ENCODE measurements at regions not wholly inside any gene's neighbourhood (a gene's known extent, or its start where the extent isn't known, plus 50 kb on each side); places are given as distances from the start of the nearest gene placed in this dataset.

DNA sequence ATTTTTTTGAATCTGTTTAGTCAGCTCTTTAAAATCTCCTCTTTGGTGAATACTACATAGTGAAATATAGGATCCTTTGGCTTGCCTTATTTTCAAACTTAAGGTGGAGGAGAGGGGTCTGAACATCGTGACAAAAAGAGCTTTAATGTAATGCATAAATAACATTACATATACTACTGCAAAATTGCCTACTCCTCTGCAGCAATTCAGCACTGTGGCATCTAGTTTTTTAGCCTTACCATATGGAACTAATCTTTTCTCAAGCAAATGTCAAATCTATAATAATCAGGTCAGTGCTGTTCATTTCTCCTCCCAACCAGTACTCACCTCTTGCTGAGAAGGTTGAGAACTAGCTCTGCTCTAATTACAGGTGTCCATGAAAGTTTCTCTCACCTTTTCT is 394.0 kb upstream of the CDIN1 start:
- intact Hi-C loops (cut with micrococcal nuclease) (no loop called here), in situ Hi-C loops (cut with MboI) (no loop called here)
- H3K9me3 ChIP-seq (replicated peaks; ENCODE audit: control insufficient read depth, insufficient read depth, low read depth, low read length) = no peaks in the 10 kb centered on the region
- FAIRE-seq (no peak), ATAC-seq (no peak), DNase-seq (ENCODE audit: extremely low read depth in 1 of 4, low spot score in 3 of 4) (no peak)
- WGBS (ENCODE audit: insufficient coverage, low coverage, missing lambda C conversion rate) = 0% methylated on average over 1 of the region's 1 CpG
- no peak overlapping the region for H3K4me3 ChIP-seq
- H3K27me3 ChIP-seq (ENCODE audit: control insufficient read depth in 2 of 2, insufficient read depth in 2 of 2, low read length in 2 of 2) = no peaks in the 10 kb centered on the region
- no peak overlapping the region for H2AFZ ChIP-seq (ENCODE audit: low read depth, low read length)
- H3K27ac ChIP-seq (ENCODE audit: extremely low read depth, low read depth, low read length) = no peak overlapping the region
- no peak overlapping the region for H3K4me2 ChIP-seq (ENCODE audit: insufficient read depth, low read length)
- ChIA-PET POLR2A (interaction anchor here (1.1 kb wide), 1 partner anchor 10 kb away, joined by 4 read pairs; no protein-coding TSS in a partner anchor), CTCF (ENCODE audit: low intra/inter-chr PET ratio) (no interaction called here)
- TF ChIP-seq ZNF316 (IDR thresholded peaks at IDR 0.05) (peak; percentile 13; the same call in 1 of the 2 replicates), RBBP5 (IDR thresholded peaks at IDR 0.05; ENCODE audit: borderline replicate concordance, insufficient read depth, low read length, poor library complexity, severe bottlenecking) (no peak)
- H3K36me3 ChIP-seq (ENCODE audit: control insufficient read depth, insufficient read depth, low read length) = no peaks in the 10 kb centered on the region
- no peak overlapping the region for H3K9ac ChIP-seq (ENCODE audit: insufficient read depth in 1 of 2, low read depth in 2 of 2, low read length in 2 of 2)
- H3K79me2 ChIP-seq (ENCODE audit: control insufficient read depth, insufficient read depth, low read length) = no peaks in the 10 kb centered on the region
- no peaks in the 10 kb centered on the region for H4K20me1 ChIP-seq (replicated peaks; ENCODE audit: control insufficient read depth, insufficient read depth, low read length)
- no peaks in the 10 kb centered on the region for H3K4me1 ChIP-seq (replicated peaks in 1 of 2; ENCODE audit: control insufficient read depth in 2 of 2, insufficient read depth in 2 of 2, low read length in 2 of 2)
- no peaks in the 10 kb centered on the region for H3K9me1 ChIP-seq (ENCODE audit: control insufficient read depth, insufficient read depth, low read length)
- no TSS peak for BruUV-seq (replicated peaks)

DNA sequence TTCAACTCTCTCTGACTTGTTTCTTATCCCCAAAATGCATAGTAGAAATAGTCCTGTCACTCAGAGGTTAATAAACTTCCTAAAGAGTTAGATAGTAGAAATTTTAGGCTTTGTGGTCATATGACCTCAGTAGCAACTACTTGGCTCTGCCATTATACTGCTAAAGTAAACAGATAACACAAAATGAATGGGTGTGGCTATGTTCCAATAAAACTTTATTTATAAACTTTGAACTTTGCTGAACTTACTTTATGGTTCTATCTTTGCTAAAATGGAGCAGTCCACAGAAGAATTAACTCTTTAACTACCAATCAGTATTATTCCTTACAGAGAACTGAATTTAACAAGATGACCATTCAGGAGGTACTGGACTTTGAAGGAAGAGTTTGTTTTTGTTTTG is 393.6 kb upstream of the CDIN1 start:
- BruUV-seq (replicated peaks) = no TSS peak
- TF ChIP-seq FOXA3 (CRISPR knock-in tag; conservative IDR thresholded peaks at IDR 0.05 in 1 of 2, IDR thresholded peaks at IDR 0.05 in 1 of 2) (0 out of 4 replicates have a peak, but pooled peaks of 1 of the 2 experiments have one; percentile 31), SREBF1 (IDR thresholded peaks at IDR 0.05; ENCODE audit: borderline replicate concordance, low read depth, low read length) (no peak)
- TF ChIP-seq, protein P1, sequence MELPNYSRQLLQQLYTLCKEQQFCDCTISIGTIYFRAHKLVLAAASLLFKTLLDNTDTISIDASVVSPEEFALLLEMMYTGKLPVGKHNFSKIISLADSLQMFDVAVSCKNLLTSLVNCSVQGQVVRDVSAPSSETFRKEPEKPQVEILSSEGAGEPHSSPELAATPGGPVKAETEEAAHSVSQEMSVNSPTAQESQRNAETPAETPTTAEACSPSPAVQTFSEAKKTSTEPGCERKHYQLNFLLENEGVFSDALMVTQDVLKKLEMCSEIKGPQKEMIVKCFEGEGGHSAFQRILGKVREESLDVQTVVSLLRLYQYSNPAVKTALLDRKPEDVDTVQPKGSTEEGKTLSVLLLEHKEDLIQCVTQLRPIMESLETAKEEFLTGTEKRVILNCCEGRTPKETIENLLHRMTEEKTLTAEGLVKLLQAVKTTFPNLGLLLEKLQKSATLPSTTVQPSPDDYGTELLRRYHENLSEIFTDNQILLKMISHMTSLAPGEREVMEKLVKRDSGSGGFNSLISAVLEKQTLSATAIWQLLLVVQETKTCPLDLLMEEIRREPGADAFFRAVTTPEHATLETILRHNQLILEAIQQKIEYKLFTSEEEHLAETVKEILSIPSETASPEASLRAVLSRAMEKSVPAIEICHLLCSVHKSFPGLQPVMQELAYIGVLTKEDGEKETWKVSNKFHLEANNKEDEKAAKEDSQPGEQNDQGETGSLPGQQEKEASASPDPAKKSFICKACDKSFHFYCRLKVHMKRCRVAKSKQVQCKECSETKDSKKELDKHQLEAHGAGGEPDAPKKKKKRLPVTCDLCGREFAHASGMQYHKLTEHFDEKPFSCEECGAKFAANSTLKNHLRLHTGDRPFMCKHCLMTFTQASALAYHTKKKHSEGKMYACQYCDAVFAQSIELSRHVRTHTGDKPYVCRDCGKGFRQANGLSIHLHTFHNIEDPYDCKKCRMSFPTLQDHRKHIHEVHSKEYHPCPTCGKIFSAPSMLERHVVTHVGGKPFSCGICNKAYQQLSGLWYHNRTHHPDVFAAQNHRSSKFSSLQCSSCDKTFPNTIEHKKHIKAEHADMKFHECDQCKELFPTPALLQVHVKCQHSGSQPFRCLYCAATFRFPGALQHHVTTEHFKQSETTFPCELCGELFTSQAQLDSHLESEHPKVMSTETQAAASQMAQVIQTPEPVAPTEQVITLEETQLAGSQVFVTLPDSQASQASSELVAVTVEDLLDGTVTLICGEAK (IDR thresholded peaks at IDR 0.05) = peak; percentile 96
- TF ChIP-seq, protein P1 (CRISPR knock-in tag; IDR thresholded peaks at IDR 0.05) = peak; percentile 71
- Histone ChIP-seq H3K79me2 (ENCODE audit: control insufficient read depth, insufficient read depth, low read length) (no peaks in the 10 kb centered on the region), H4K20me1 (replicated peaks; ENCODE audit: control insufficient read depth, insufficient read depth, low read length) (no peaks in the 10 kb centered on the region), H3K27ac (ENCODE audit: extremely low read depth, low read depth, low read length) (no peak overlapping the region), H3K9ac (ENCODE audit: insufficient read depth in 1 of 2, low read depth in 2 of 2, low read length in 2 of 2) (no peak overlapping the region), H3K36me3 (ENCODE audit: control insufficient read depth, insufficient read depth, low read length) (no peaks in the 10 kb centered on the region), H3K4me1 (replicated peaks in 1 of 2; ENCODE audit: control insufficient read depth in 2 of 2, insufficient read depth in 2 of 2, low read length in 2 of 2) (no peaks in the 10 kb centered on the region), H2AFZ (ENCODE audit: low read depth, low read length) (no peak overlapping the region; the same call in 1 of the 2 replicates), H3K9me1 (ENCODE audit: control insufficient read depth, insufficient read depth, low read length) (no peaks in the 10 kb centered on the region), H3K27me3 (ENCODE audit: control insufficient read depth in 2 of 2, insufficient read depth in 2 of 2, low read length in 2 of 2) (no peaks in the 10 kb centered on the region), H3K4me3 (no peak overlapping the region), H3K4me2 (ENCODE audit: insufficient read depth, low read length) (no peak overlapping the region), H3K9me3 (replicated peaks; ENCODE audit: control insufficient read depth, insufficient read depth, low read depth, low read length) (no peaks in the 10 kb centered on the region)
- in situ Hi-C loops (cut with MboI) (no loop called here), intact Hi-C loops (cut with micrococcal nuclease) (no loop called here)
- no peak for ATAC-seq
- no peak for DNase-seq (ENCODE audit: extremely low read depth in 1 of 4, low spot score in 3 of 4)
- POLR2A ChIA-PET = interaction anchor here (1.1 kb wide), 1 partner anchor 11 kb away, joined by 4 read pairs; no protein-coding TSS in a partner anchor
- no peak for FAIRE-seq
- CTCF ChIA-PET (ENCODE audit: low intra/inter-chr PET ratio) = no interaction called here
